Fibroblast of lung (primary cell): ENCODE measurements at regions not wholly inside any gene's neighbourhood (a gene's known extent, or its start where the extent isn't known, plus 50 kb on each side); places are given as distances from the start of the nearest gene placed in this dataset.
A peak's percentile ranks its signal among the peaks of the same experiment; 100 is the strongest.

ENCODE experiments used
- DNase-seq, 2 donors: peaks; one replicate each; pipeline versions ENCODE4 v3.0.0 to v3.0.0-alpha.2; 2010; ENCODE audit warnings: low read depth in 2 of 2
- H2AFZ ChIP-seq: 2 replicates; pipeline ENCODE4 v1.5.1; 2012; ENCODE audit warnings: low read length, control low read depth, inconsistent platforms
- H3K27ac ChIP-seq: 2 replicates; pipeline ENCODE4 v1.5.1; 2011; ENCODE audit warnings: low read length, control low read depth; ENCODE audit not compliant: insufficient read depth
- H3K27me3 ChIP-seq: 2 replicates; pipeline ENCODE4 v1.5.1; 2011; ENCODE audit warnings: mild to moderate bottlenecking, low read length; ENCODE audit not compliant: control insufficient read depth, insufficient read depth
- H3K36me3 ChIP-seq: 2 replicates; pipeline ENCODE4 v1.5.1; 2011; ENCODE audit warnings: low read length; ENCODE audit not compliant: control insufficient read depth, insufficient read depth
- H3K4me1 ChIP-seq: 2 replicates; pipeline ENCODE4 v1.5.1; 2011; ENCODE audit warnings: low read length; ENCODE audit not compliant: control insufficient read depth, insufficient read depth; ENCODE audit errors: extremely low read depth
- H3K4me2 ChIP-seq: 2 replicates; pipeline ENCODE4 v1.5.1; 2011; ENCODE audit warnings: low read length, control low read depth; ENCODE audit not compliant: insufficient read depth; ENCODE audit errors: extremely low read depth
- H3K4me3 ChIP-seq, 4 experiments: fragments of 200-600 bp in 1 of 4; sonication (generic) in 1 of 4; replicated peaks in 1 of 4; 2 replicates each; pipeline ENCODE4 v1.5.1; 2011 to 2016; ENCODE audit warnings: low read length in 4 of 4, low read depth in 3 of 4, mild to moderate bottlenecking in 3 of 4, control low read depth in 2 of 4, inconsistent platforms in 1 of 4, mixed read lengths in 1 of 4; ENCODE audit not compliant: insufficient read depth in 1 of 4; ENCODE audit errors: control extremely low read depth in 1 of 4
- H3K79me2 ChIP-seq: 2 replicates; pipeline ENCODE4 v1.5.1; 2012; ENCODE audit warnings: mild to moderate bottlenecking, low read length, inconsistent platforms; ENCODE audit not compliant: control insufficient read depth, insufficient read depth
- H3K9ac ChIP-seq: 2 replicates; pipeline ENCODE4 v1.5.1; 2011; ENCODE audit warnings: mild to moderate bottlenecking, low read length, control low read depth; ENCODE audit not compliant: insufficient read depth
- H3K9me3 ChIP-seq: 2 replicates; pipeline ENCODE4 v1.5.1; 2012; ENCODE audit warnings: low read depth, low read length; ENCODE audit not compliant: control insufficient read depth, insufficient read depth
- H4K20me1 ChIP-seq: 2 replicates; pipeline ENCODE4 v1.5.1; 2011; ENCODE audit warnings: low read length; ENCODE audit not compliant: control insufficient read depth, insufficient read depth; ENCODE audit errors: extremely low read depth
- CTCF ChIP-seq, 2 donors: IDR thresholded peaks in 1 of 2; conservative IDR thresholded peaks in 1 of 2; 1 replicate in 1 of 2; 2 replicates in 1 of 2; pipeline ENCODE4 v1.5.1; 2011 to 2012; ENCODE audit warnings: low read length in 2 of 2, control low read depth in 1 of 2, inconsistent platforms in 1 of 2, low read depth in 1 of 2, mild to moderate bottlenecking in 1 of 2
- EZH2 ChIP-seq: IDR thresholded peaks from 2 replicates; pipeline ENCODE4 v1.5.1; 2012; ENCODE audit warnings: low read length, control low read depth, mild to moderate bottlenecking; ENCODE audit errors: missing control alignments

GRCh38 chr13:64639206-64639605, 2590.9 kb downstream of the PCDH9 start:
- Histone ChIP-seq H3K9ac (no peak overlapping the region), H3K4me2 (no peak overlapping the region), H3K36me3 (no peaks in the 10 kb centered on the region), H3K4me3 (no peak overlapping the region), H3K9me3 (no peaks in the 10 kb centered on the region), H2AFZ (no peak overlapping the region), H3K79me2 (no peaks in the 10 kb centered on the region), H3K4me1 (no peaks in the 10 kb centered on the region), H3K27ac (no peak overlapping the region), H3K27me3 (no peaks in the 10 kb centered on the region), H4K20me1 (no peaks in the 10 kb centered on the region)
- TF ChIP-seq EZH2 (no peak), CTCF (conservative IDR thresholded peaks at IDR 0.05 in 1 of 2, IDR thresholded peaks at IDR 0.05 in 1 of 2; ENCODE audit: low read depth in 1 of 2, low read length in 2 of 2) (no peak)
- no peak for DNase-seq

DNA sequence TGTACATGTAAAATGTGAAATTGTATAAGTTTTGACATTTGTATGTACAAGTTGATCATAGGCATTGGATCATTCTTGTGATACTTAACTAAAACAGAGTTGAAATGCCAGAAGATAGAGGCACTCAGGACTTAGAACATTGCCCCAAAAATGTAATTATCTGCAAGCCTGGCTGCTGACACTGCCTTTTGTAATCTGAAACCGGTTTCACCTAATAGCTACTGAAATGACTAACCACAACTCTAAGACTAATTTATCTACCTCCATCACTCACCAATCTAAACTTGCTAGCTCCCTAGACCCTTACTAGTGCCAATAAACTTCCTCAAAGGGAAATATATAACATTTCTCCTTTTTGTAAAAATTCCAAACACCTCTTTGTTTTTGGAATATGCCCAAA, 2596.2 kb downstream of the PCDH9 start:
- Histone ChIP-seq H3K9ac (no peak overlapping the region), H4K20me1 (no peaks in the 10 kb centered on the region), H3K36me3 (no peaks in the 10 kb centered on the region), H2AFZ (no peak overlapping the region), H3K9me3 (no peaks in the 10 kb centered on the region), H3K4me3 (no peak overlapping the region), H3K4me1 (no peaks in the 10 kb centered on the region), H3K27ac (no peak overlapping the region), H3K4me2 (no peak overlapping the region), H3K79me2 (no peaks in the 10 kb centered on the region), H3K27me3 (no peaks in the 10 kb centered on the region)
- no peak for TF ChIP-seq CTCF (conservative IDR thresholded peaks at IDR 0.05 in 1 of 2, IDR thresholded peaks at IDR 0.05 in 1 of 2; ENCODE audit: low read depth in 1 of 2, low read length in 2 of 2)
- no peak for TF ChIP-seq EZH2
- DNase-seq: peak in 1 of 2 donors; percentile 56

GRCh38 chr13:64627654-64628053, 2602.5 kb downstream of the PCDH9 start:
- DNase-seq: no peak
- Histone ChIP-seq H3K4me2 (no peak overlapping the region), H2AFZ (no peak overlapping the region), H3K27ac (no peak overlapping the region), H3K4me1 (no peaks in the 10 kb centered on the region), H3K36me3 (no peaks in the 10 kb centered on the region), H3K4me3 (no peak overlapping the region), H3K9ac (no peak overlapping the region), H3K79me2 (no peaks in the 10 kb centered on the region), H4K20me1 (no peaks in the 10 kb centered on the region), H3K27me3 (no peaks in the 10 kb centered on the region), H3K9me3 (no peaks in the 10 kb centered on the region)
- TF ChIP-seq EZH2 (no peak), CTCF (conservative IDR thresholded peaks at IDR 0.05 in 1 of 2, IDR thresholded peaks at IDR 0.05 in 1 of 2; ENCODE audit: low read depth in 1 of 2, low read length in 2 of 2) (no peak)
